PFSK-1 (cell line): ENCODE measurements at regions not wholly inside any gene's neighbourhood (a gene's known extent, or its start where the extent isn't known, plus 50 kb on each side); places are given as distances from the start of the nearest gene placed in this dataset.

Experiments used
- FOXP2 ChIP-seq: optimal IDR thresholded peaks from 2 replicates; pipeline ENCODE3; 2011; ENCODE audit warnings: borderline replicate concordance, control low read depth, inconsistent platforms; ENCODE audit not compliant: insufficient read depth; ENCODE audit errors: extremely low read length, extremely low read depth
- POLR2AphosphoS5 ChIP-seq: IDR thresholded peaks from 2 replicates; pipeline ENCODE4 v1.6.1; 2012; ENCODE audit warnings: low read depth, mild to moderate bottlenecking, control low read depth, low read length, moderate library complexity
- SIN3A ChIP-seq: IDR thresholded peaks from 2 replicates; pipeline ENCODE4 v1.6.1; 2012; ENCODE audit warnings: mild to moderate bottlenecking, low read length, moderate library complexity, borderline replicate concordance; ENCODE audit not compliant: insufficient read depth
- TAF1 ChIP-seq: IDR thresholded peaks from 2 replicates; pipeline ENCODE4 v1.6.1; 2012; ENCODE audit warnings: low read length, control low read depth, borderline replicate concordance; ENCODE audit not compliant: insufficient read depth
- TF ChIP-seq, protein P1 (sequence below), 2 experiments: IDR thresholded peaks; 2 replicates each; pipeline versions ENCODE4 v1.6.1 to v1.8.0; 2011 to 2012; ENCODE audit warnings: low read depth in 2 of 2, low read length in 2 of 2, control low read depth in 1 of 2, inconsistent platforms in 1 of 2, mild to moderate bottlenecking in 1 of 2, moderate library complexity in 1 of 2; ENCODE audit not compliant: insufficient read depth in 1 of 2

DNA sequence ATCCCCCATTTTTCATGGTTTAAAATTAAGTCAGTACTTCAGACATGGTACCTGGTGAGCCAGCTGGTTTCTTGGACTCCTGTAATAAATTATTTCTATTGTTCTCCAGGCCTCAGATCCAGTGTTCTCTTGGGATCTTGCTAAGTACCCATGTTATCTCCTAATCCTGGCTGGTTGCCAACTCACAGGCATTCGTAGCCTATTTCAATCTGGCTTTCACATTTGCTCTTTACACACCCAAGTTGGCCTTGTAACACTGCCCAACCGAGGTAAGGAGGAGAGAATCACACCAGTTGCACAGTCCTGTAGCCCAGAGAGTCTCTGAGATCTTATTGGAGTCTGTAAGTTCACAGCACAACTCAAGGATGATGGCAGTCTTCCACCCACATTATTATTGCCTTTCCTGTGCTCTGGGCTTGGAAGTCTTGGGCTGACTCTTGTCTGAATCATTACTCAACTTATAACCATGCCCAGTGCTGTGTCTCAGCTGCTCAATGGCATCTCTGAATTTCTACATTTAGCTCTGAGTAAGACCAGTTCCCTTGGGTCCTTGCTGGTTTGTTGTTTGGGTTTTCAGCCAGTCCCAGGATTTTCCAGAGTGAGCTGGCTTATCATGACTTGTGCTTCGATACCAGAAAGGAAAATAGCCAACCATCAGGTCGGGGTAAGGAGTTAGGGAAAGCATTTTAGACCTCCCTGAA is 76.6 kb upstream of the KLF12 start:
- TF ChIP-seq SIN3A (no peak), POLR2AphosphoS5 (no peak), FOXP2 (no peak), TAF1 (no peak)
- TF ChIP-seq, protein P1, sequence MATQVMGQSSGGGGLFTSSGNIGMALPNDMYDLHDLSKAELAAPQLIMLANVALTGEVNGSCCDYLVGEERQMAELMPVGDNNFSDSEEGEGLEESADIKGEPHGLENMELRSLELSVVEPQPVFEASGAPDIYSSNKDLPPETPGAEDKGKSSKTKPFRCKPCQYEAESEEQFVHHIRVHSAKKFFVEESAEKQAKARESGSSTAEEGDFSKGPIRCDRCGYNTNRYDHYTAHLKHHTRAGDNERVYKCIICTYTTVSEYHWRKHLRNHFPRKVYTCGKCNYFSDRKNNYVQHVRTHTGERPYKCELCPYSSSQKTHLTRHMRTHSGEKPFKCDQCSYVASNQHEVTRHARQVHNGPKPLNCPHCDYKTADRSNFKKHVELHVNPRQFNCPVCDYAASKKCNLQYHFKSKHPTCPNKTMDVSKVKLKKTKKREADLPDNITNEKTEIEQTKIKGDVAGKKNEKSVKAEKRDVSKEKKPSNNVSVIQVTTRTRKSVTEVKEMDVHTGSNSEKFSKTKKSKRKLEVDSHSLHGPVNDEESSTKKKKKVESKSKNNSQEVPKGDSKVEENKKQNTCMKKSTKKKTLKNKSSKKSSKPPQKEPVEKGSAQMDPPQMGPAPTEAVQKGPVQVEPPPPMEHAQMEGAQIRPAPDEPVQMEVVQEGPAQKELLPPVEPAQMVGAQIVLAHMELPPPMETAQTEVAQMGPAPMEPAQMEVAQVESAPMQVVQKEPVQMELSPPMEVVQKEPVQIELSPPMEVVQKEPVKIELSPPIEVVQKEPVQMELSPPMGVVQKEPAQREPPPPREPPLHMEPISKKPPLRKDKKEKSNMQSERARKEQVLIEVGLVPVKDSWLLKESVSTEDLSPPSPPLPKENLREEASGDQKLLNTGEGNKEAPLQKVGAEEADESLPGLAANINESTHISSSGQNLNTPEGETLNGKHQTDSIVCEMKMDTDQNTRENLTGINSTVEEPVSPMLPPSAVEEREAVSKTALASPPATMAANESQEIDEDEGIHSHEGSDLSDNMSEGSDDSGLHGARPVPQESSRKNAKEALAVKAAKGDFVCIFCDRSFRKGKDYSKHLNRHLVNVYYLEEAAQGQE (IDR thresholded peaks at IDR 0.05; ENCODE audit: insufficient read depth in 1 of 2, low read depth in 2 of 2, low read length in 2 of 2) = no peak

DNA sequence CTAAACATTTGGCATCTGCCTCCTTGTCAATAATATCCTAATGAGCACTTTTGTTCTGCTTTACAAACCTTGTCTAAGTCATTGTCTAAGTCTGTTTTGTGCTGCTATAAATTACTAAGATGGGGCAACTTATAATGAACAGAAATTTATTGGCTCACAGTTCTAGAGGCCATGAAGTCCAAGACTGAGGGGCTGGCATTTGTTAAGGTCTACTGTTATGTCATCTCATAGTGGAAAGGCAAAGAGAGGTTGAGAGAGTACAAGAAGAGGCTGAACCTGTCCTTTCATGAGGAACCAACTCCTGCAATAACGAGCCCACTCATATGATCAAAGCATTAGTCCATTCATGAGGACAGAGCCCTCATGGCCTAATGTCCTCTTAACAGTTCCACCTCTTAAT is 72.7 kb upstream of the KLF12 start:
- TF ChIP-seq SIN3A = no peak
- TF ChIP-seq, protein P1 (IDR thresholded peaks at IDR 0.05; ENCODE audit: insufficient read depth in 1 of 2, low read depth in 2 of 2, low read length in 2 of 2) = no peak
- TF ChIP-seq FOXP2 = no peak
- no peak for TF ChIP-seq POLR2AphosphoS5
- TF ChIP-seq TAF1 = no peak

DNA sequence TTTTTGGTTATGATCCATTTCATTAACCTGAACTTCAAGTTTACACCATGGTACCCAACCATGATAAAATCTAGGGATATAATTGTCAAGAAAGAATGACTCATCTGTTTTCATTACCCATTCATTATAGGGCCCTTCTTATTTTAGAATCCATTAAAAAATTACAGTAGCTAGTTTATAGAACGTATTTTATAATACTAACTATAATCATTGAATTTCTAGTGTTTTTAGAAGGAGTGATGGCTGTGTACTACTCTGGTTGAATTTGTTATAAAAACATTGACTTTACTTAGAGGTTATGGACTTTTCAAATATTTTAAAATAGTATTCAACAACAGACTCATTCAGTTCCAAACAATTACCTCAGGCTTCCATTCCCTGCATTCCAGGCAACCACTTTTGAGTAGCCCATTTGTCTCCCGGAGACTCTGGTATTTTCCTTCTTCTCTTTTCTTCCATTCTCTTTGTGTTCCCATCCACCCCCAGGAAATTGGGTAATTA is 71.9 kb upstream of the KLF12 start:
- TF ChIP-seq POLR2AphosphoS5 (no peak), TAF1 (no peak), FOXP2 (no peak), SIN3A (no peak)
- TF ChIP-seq, protein P1 (IDR thresholded peaks at IDR 0.05; ENCODE audit: insufficient read depth in 1 of 2, low read depth in 2 of 2, low read length in 2 of 2) = no peak

DNA sequence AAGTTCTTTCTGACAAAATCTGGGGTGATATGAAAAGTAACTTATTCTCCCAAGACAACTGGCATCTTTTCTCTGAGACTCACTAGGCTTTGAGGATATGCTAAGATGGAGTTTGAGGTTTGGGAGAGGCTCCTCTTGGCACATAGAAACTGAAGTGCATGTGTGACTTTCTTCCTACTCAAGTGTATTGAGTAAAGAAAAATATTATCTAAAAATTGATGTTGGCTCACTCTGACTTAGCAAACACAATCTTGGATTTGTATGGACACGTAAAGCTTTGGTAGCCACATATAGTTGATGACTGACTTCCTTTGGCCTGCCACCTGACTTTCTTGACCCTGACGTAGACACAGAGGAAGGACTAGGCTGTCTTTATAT is 71.1 kb upstream of the KLF12 start:
- TF ChIP-seq, protein P1 (IDR thresholded peaks at IDR 0.05; ENCODE audit: insufficient read depth in 1 of 2, low read depth in 2 of 2, low read length in 2 of 2) = no peak
- TF ChIP-seq FOXP2 (no peak), SIN3A (no peak), TAF1 (no peak), POLR2AphosphoS5 (no peak)
